HG03460 (cell line): ENCODE measurements at regions not wholly inside any gene's neighbourhood (a gene's known extent, or its start where the extent isn't known, plus 50 kb on each side); places are given as distances from the start of the nearest gene placed in this dataset.
"Not testable (repeated sequence)": the region's sequence is repeated elsewhere in the genome, so short reads cannot be mapped to it uniquely, and the experiment has no call there.

ENCODE experiments used
- ATAC-seq: cut with Tn5 transposase; IDR thresholded peaks from one replicate; pipeline ENCODE4 v1.9.1; 2021; ENCODE audit not compliant: unreplicated experiment

GRCh38 chr3:81375921-81376320 lies 385.5 kb downstream of the GBE1 start:
- no peak for ATAC-seq

- no peak for ATAC-seq
These were observed 397.0 kb downstream of the GBE1 start for GRCh38 chr3:81364411-81364810.

GRCh38 chr3:81363816-81364215 lies 397.6 kb downstream of the GBE1 start:
- ATAC-seq: no peak

- no peak for ATAC-seq
These were observed 407.3 kb downstream of the GBE1 start for GRCh38 chr3:81354119-81354518.

- no peak for ATAC-seq
These were observed 408.6 kb downstream of the GBE1 start for GRCh38 chr3:81352867-81353266.

- no peak for ATAC-seq
These were observed 411.6 kb downstream of the GBE1 start for GRCh38 chr3:81349816-81350340.

- peak; percentile 89 for ATAC-seq
These were observed 422.2 kb downstream of the GBE1 start for GRCh38 chr3:81339040-81339845.

GRCh38 chr3:81336470-81336869 lies 425.0 kb downstream of the GBE1 start:
- no peak for ATAC-seq

GRCh38 chr3:81329835-81330234 lies 431.6 kb downstream of the GBE1 start:
- ATAC-seq: not testable (repeated sequence)

- ATAC-seq: no peak
These were observed 435.2 kb downstream of the GBE1 start for GRCh38 chr3:81326245-81326644.

GRCh38 chr3:81320862-81321261 lies 440.6 kb downstream of the GBE1 start:
- no peak for ATAC-seq

GRCh38 chr3:81315030-81315429 lies 446.4 kb downstream of the GBE1 start:
- no peak for ATAC-seq

GRCh38 chr3:81311321-81311720 lies 450.1 kb downstream of the GBE1 start:
- ATAC-seq: no peak

- ATAC-seq: no peak
These were observed 453.1 kb downstream of the GBE1 start for GRCh38 chr3:81308306-81308705.

- no peak for ATAC-seq
These were observed 454.2 kb downstream of the GBE1 start for GRCh38 chr3:81307221-81307620.

- no peak for ATAC-seq
These were observed 458.1 kb downstream of the GBE1 start for GRCh38 chr3:81303321-81303720.

GRCh38 chr3:81302045-81302444 lies 459.4 kb downstream of the GBE1 start:
- ATAC-seq: peak; percentile 82

GRCh38 chr3:81301230-81301629 lies 460.2 kb downstream of the GBE1 start:
- ATAC-seq: no peak

GRCh38 chr3:81300324-81300927 lies 461.0 kb downstream of the GBE1 start:
- ATAC-seq: no peak

- no peak for ATAC-seq
These were observed 462.0 kb downstream of the GBE1 start for GRCh38 chr3:81299481-81299880.

GRCh38 chr3:81295906-81296577 lies 465.4 kb downstream of the GBE1 start:
- no peak for ATAC-seq

- no peak for ATAC-seq
These were observed 468.3 kb downstream of the GBE1 start for GRCh38 chr3:81293156-81293555.
